ENCODE measurements at regions not wholly inside any gene's neighbourhood (a gene's known extent, or its start where the extent isn't known, plus 50 kb on each side); places are given as distances from the start of the nearest gene placed in this dataset.

- BruUV-seq (replicated peaks), result no TSS peak
- H3K36me3 Mint-ChIP-seq (ENCODE audit: insufficient read depth, unreplicated experiment), result no peaks in the 10 kb centered on the region
- peak overlapping the region; percentile 29 for H3K27ac Mint-ChIP-seq (ENCODE audit: low read depth, unreplicated experiment)
- ChIA-PET CTCF (no interaction called here), POLR2A (no interaction called here)
- no peak overlapping the region for H3K4me3 Mint-ChIP-seq (ENCODE audit: unreplicated experiment)
- DNase-seq (ENCODE audit: unreplicated experiment), result no peak
- no peaks in the 10 kb centered on the region for H3K9me3 Mint-ChIP-seq (ENCODE audit: unreplicated experiment)
- no peaks in the 10 kb centered on the region for H3K4me1 Mint-ChIP-seq (ENCODE audit: insufficient read depth, unreplicated experiment)
- TF ChIP-seq CTCF (IDR thresholded peaks at IDR 0.05; ENCODE audit: unreplicated experiment), result no peak
- intact Hi-C loops (cut with micrococcal nuclease), result no loop called here
- no peaks in the 10 kb centered on the region for H3K27me3 Mint-ChIP-seq (ENCODE audit: insufficient read depth, unreplicated experiment)
These were observed 254.0 kb upstream of the ATXN7L3B start for GRCh38 chr12:74283646-74284045.

GRCh38 chr12:74285773-74286172 is 251.9 kb upstream of the ATXN7L3B start:
- Mint-ChIP-seq H3K27ac (ENCODE audit: low read depth, unreplicated experiment) (no peak overlapping the region), H3K36me3 (ENCODE audit: insufficient read depth, unreplicated experiment) (no peaks in the 10 kb centered on the region), H3K4me1 (ENCODE audit: insufficient read depth, unreplicated experiment) (no peaks in the 10 kb centered on the region), H3K9me3 (ENCODE audit: unreplicated experiment) (no peaks in the 10 kb centered on the region), H3K27me3 (ENCODE audit: insufficient read depth, unreplicated experiment) (no peaks in the 10 kb centered on the region), H3K4me3 (ENCODE audit: unreplicated experiment) (no peak overlapping the region)
- TF ChIP-seq CTCF (IDR thresholded peaks at IDR 0.05; ENCODE audit: unreplicated experiment), result no peak
- BruUV-seq (replicated peaks), result no TSS peak
- POLR2A ChIA-PET, result interaction anchor here (0.6 kb wide), 1 partner anchor 9 kb away, joined by 3 read pairs; no protein-coding TSS in a partner anchor
- CTCF ChIA-PET, result interaction anchor here (0.6 kb wide), 1 partner anchor 185 kb away, joined by 5 read pairs; no protein-coding TSS in a partner anchor
- peak; percentile 19 for DNase-seq (ENCODE audit: unreplicated experiment)
- intact Hi-C loops (cut with micrococcal nuclease), result no loop called here

GRCh38 chr12:74286254-74286653 is 251.4 kb upstream of the ATXN7L3B start:
- CTCF ChIA-PET, result interaction anchor here (0.6 kb wide), 1 partner anchor 185 kb away, joined by 5 read pairs; no protein-coding TSS in a partner anchor
- DNase-seq (ENCODE audit: unreplicated experiment), result no peak
- Mint-ChIP-seq H3K27me3 (ENCODE audit: insufficient read depth, unreplicated experiment) (no peaks in the 10 kb centered on the region), H3K9me3 (ENCODE audit: unreplicated experiment) (no peaks in the 10 kb centered on the region), H3K4me3 (ENCODE audit: unreplicated experiment) (no peak overlapping the region), H3K4me1 (ENCODE audit: insufficient read depth, unreplicated experiment) (no peaks in the 10 kb centered on the region), H3K36me3 (ENCODE audit: insufficient read depth, unreplicated experiment) (no peaks in the 10 kb centered on the region), H3K27ac (ENCODE audit: low read depth, unreplicated experiment) (no peak overlapping the region)
- no TSS peak for BruUV-seq (replicated peaks)
- no peak for TF ChIP-seq CTCF (IDR thresholded peaks at IDR 0.05; ENCODE audit: unreplicated experiment)
- intact Hi-C loops (cut with micrococcal nuclease), result no loop called here
- POLR2A ChIA-PET, result interaction anchor here (0.6 to 0.7 kb wide), 2 partner anchors 9 to 332 kb away, joined by 3 read pairs; no protein-coding TSS in a partner anchor

- no peak for TF ChIP-seq CTCF (IDR thresholded peaks at IDR 0.05; ENCODE audit: unreplicated experiment)
- H3K4me1 Mint-ChIP-seq (ENCODE audit: insufficient read depth, unreplicated experiment), result no peaks in the 10 kb centered on the region
- H3K9me3 Mint-ChIP-seq (ENCODE audit: unreplicated experiment), result no peaks in the 10 kb centered on the region
- H3K36me3 Mint-ChIP-seq (ENCODE audit: insufficient read depth, unreplicated experiment), result no peaks in the 10 kb centered on the region
- no peaks in the 10 kb centered on the region for H3K27me3 Mint-ChIP-seq (ENCODE audit: insufficient read depth, unreplicated experiment)
- no peak overlapping the region for H3K27ac Mint-ChIP-seq (ENCODE audit: low read depth, unreplicated experiment)
- POLR2A ChIA-PET, result no interaction called here
- no peak overlapping the region for H3K4me3 Mint-ChIP-seq (ENCODE audit: unreplicated experiment)
- BruUV-seq (replicated peaks), result no TSS peak
- CTCF ChIA-PET, result interaction anchor here (0.6 kb wide), 1 partner anchor 367 kb away, joined by 3 read pairs; no protein-coding TSS in a partner anchor
- DNase-seq (ENCODE audit: unreplicated experiment), result no peak
- intact Hi-C loops (cut with micrococcal nuclease), result no loop called here
These were observed 245.1 kb upstream of the ATXN7L3B start for GRCh38 chr12:74292351-74293194.
